ENCODE measurements at regions not wholly inside any gene's neighbourhood (a gene's known extent, or its start where the extent isn't known, plus 50 kb on each side); places are given as distances from the start of the nearest gene placed in this dataset.

GRCh38 chr5:175317872-175318271 lies 126.1 kb downstream of the DRD1 start:
- no peaks in the 10 kb centered on the region for H3K27me3 ChIP-seq (ENCODE audit: control insufficient read depth, insufficient read depth, low read length)
- H3K36me3 ChIP-seq (ENCODE audit: control insufficient read depth, insufficient read depth, low read length) = no peaks in the 10 kb centered on the region
- TF ChIP-seq CTCF (IDR thresholded peaks at IDR 0.05; ENCODE audit: insufficient read depth, low read length, severe bottlenecking) = no peak
- no peak for DNase-seq (ENCODE audit: low read depth)
- no peak for FAIRE-seq
- H3K4me3 ChIP-seq (ENCODE audit: low read depth, low read length) = no peak overlapping the region

- H3K27me3 ChIP-seq (ENCODE audit: control insufficient read depth, insufficient read depth, low read length) = no peaks in the 10 kb centered on the region
- H3K4me3 ChIP-seq (ENCODE audit: low read depth, low read length) = no peak overlapping the region
- no peak for TF ChIP-seq CTCF (IDR thresholded peaks at IDR 0.05; ENCODE audit: insufficient read depth, low read length, severe bottlenecking)
- no peaks in the 10 kb centered on the region for H3K36me3 ChIP-seq (ENCODE audit: control insufficient read depth, insufficient read depth, low read length)
- no peak for DNase-seq (ENCODE audit: low read depth)
- peak; percentile 13 for FAIRE-seq
Measured at GRCh38 chr5:175309218-175309810, 134.7 kb downstream of the DRD1 start.

GRCh38 chr5:175308701-175309100 lies 135.3 kb downstream of the DRD1 start:
- H3K4me3 ChIP-seq (ENCODE audit: low read depth, low read length) = no peak overlapping the region
- DNase-seq (ENCODE audit: low read depth) (no peak), FAIRE-seq (no peak)
- no peaks in the 10 kb centered on the region for H3K27me3 ChIP-seq (ENCODE audit: control insufficient read depth, insufficient read depth, low read length)
- no peaks in the 10 kb centered on the region for H3K36me3 ChIP-seq (ENCODE audit: control insufficient read depth, insufficient read depth, low read length)
- no peak for TF ChIP-seq CTCF (IDR thresholded peaks at IDR 0.05; ENCODE audit: insufficient read depth, low read length, severe bottlenecking)

GRCh38 chr5:175306381-175306780 lies 137.6 kb downstream of the DRD1 start:
- peak; percentile 20 for DNase-seq (ENCODE audit: low read depth)
- FAIRE-seq = no peak
- H3K27me3 ChIP-seq (ENCODE audit: control insufficient read depth, insufficient read depth, low read length) = no peaks in the 10 kb centered on the region
- no peak overlapping the region for H3K4me3 ChIP-seq (ENCODE audit: low read depth, low read length)
- H3K36me3 ChIP-seq (ENCODE audit: control insufficient read depth, insufficient read depth, low read length) = no peaks in the 10 kb centered on the region
- TF ChIP-seq CTCF (IDR thresholded peaks at IDR 0.05; ENCODE audit: insufficient read depth, low read length, severe bottlenecking) = no peak

- FAIRE-seq (no peak), DNase-seq (ENCODE audit: low read depth) (no peak)
- Histone ChIP-seq H3K36me3 (ENCODE audit: control insufficient read depth, insufficient read depth, low read length) (no peaks in the 10 kb centered on the region), H3K4me3 (ENCODE audit: low read depth, low read length) (no peak overlapping the region), H3K27me3 (ENCODE audit: control insufficient read depth, insufficient read depth, low read length) (no peaks in the 10 kb centered on the region)
- TF ChIP-seq CTCF (IDR thresholded peaks at IDR 0.05; ENCODE audit: insufficient read depth, low read length, severe bottlenecking) = no peak
Measured at GRCh38 chr5:175305251-175305650, 138.7 kb downstream of the DRD1 start.

- DNase-seq (ENCODE audit: low read depth) = no peak
- H3K36me3 ChIP-seq (ENCODE audit: control insufficient read depth, insufficient read depth, low read length) = no peaks in the 10 kb centered on the region
- no peak for FAIRE-seq
- H3K27me3 ChIP-seq (ENCODE audit: control insufficient read depth, insufficient read depth, low read length) = no peaks in the 10 kb centered on the region
- TF ChIP-seq CTCF (IDR thresholded peaks at IDR 0.05; ENCODE audit: insufficient read depth, low read length, severe bottlenecking) = no peak
- no peak overlapping the region for H3K4me3 ChIP-seq (ENCODE audit: low read depth, low read length)
Measured at GRCh38 chr5:175290379-175290778, 153.6 kb downstream of the DRD1 start.
